A673 (cell line): ENCODE measurements at regions not wholly inside any gene's neighbourhood (a gene's known extent, or its start where the extent isn't known, plus 50 kb on each side); places are given as distances from the start of the nearest gene placed in this dataset.

Experiments used
- CTCF ChIP-seq: fragments of 300-800, 200-600 bp; sonication (generic); conservative IDR thresholded peaks from 2 replicates; pipeline ENCODE4 v1.5.1; 2017; ENCODE audit warnings: low read depth, mild to moderate bottlenecking, antibody characterized with exemption, low read length, moderate library complexity, mixed read lengths
- EZH2 ChIP-seq: fragments of 200-600 bp; sonication (generic); IDR thresholded peaks from 2 replicates; pipeline ENCODE4 v1.6.1; 2017; ENCODE audit warnings: borderline replicate concordance, low read depth, mild to moderate bottlenecking, mixed read lengths, antibody characterized with exemption, low read length; ENCODE audit not compliant: poor library complexity, severe bottlenecking

GRCh38 chr20:50396623-50397022, 113.6 kb upstream of the PTPN1 start:
- TF ChIP-seq CTCF, result no peak
- TF ChIP-seq EZH2, result no peak
